ENCODE measurements at regions not wholly inside any gene's neighbourhood (a gene's known extent, or its start where the extent isn't known, plus 50 kb on each side); places are given as distances from the start of the nearest gene placed in this dataset.

GRCh38 chr11:92141159-92141558 lies 83.5 kb upstream of the FAT3 start:
- Histone ChIP-seq H3K9ac (ENCODE audit: low read depth, low read length) (no peak overlapping the region), H3K27ac (ENCODE audit: low read length) (no peak overlapping the region), H3K9me3 (ENCODE audit: insufficient read depth, low read depth, low read length) (no peaks in the 10 kb centered on the region), H3K36me3 (ENCODE audit: insufficient read depth, low read depth, low read length) (no peaks in the 10 kb centered on the region), H3K27me3 (ENCODE audit: insufficient read depth, low read length) (no peaks in the 10 kb centered on the region), H3K4me3 (ENCODE audit: low read length) (no peak overlapping the region), H3K4me1 (ENCODE audit: insufficient read depth, low read length) (no peaks in the 10 kb centered on the region)

GRCh38 chr11:92140021-92140420 lies 84.6 kb upstream of the FAT3 start:
- H3K4me3 ChIP-seq (ENCODE audit: low read length) = no peak overlapping the region
- no peaks in the 10 kb centered on the region for H3K36me3 ChIP-seq (ENCODE audit: insufficient read depth, low read depth, low read length)
- no peaks in the 10 kb centered on the region for H3K4me1 ChIP-seq (ENCODE audit: insufficient read depth, low read length)
- H3K9ac ChIP-seq (ENCODE audit: low read depth, low read length) = no peak overlapping the region
- H3K27me3 ChIP-seq (ENCODE audit: insufficient read depth, low read length) = no peaks in the 10 kb centered on the region
- H3K9me3 ChIP-seq (ENCODE audit: insufficient read depth, low read depth, low read length) = no peaks in the 10 kb centered on the region
- no peak overlapping the region for H3K27ac ChIP-seq (ENCODE audit: low read length)

GRCh38 chr11:92138296-92138695 lies 86.3 kb upstream of the FAT3 start:
- no peaks in the 10 kb centered on the region for H3K4me1 ChIP-seq (ENCODE audit: insufficient read depth, low read length)
- no peaks in the 10 kb centered on the region for H3K27me3 ChIP-seq (ENCODE audit: insufficient read depth, low read length)
- H3K9ac ChIP-seq (ENCODE audit: low read depth, low read length) = no peak overlapping the region
- no peaks in the 10 kb centered on the region for H3K36me3 ChIP-seq (ENCODE audit: insufficient read depth, low read depth, low read length)
- no peak overlapping the region for H3K4me3 ChIP-seq (ENCODE audit: low read length)
- no peaks in the 10 kb centered on the region for H3K9me3 ChIP-seq (ENCODE audit: insufficient read depth, low read depth, low read length)
- H3K27ac ChIP-seq (ENCODE audit: low read length) = no peak overlapping the region

GRCh38 chr11:92137747-92138146 lies 86.9 kb upstream of the FAT3 start:
- no peaks in the 10 kb centered on the region for H3K9me3 ChIP-seq (ENCODE audit: insufficient read depth, low read depth, low read length)
- H3K27me3 ChIP-seq (ENCODE audit: insufficient read depth, low read length) = no peaks in the 10 kb centered on the region
- H3K27ac ChIP-seq (ENCODE audit: low read length) = no peak overlapping the region
- H3K4me3 ChIP-seq (ENCODE audit: low read length) = no peak overlapping the region
- no peak overlapping the region for H3K9ac ChIP-seq (ENCODE audit: low read depth, low read length)
- no peaks in the 10 kb centered on the region for H3K4me1 ChIP-seq (ENCODE audit: insufficient read depth, low read length)
- H3K36me3 ChIP-seq (ENCODE audit: insufficient read depth, low read depth, low read length) = no peaks in the 10 kb centered on the region

- H3K9me3 ChIP-seq (ENCODE audit: insufficient read depth, low read depth, low read length) = no peaks in the 10 kb centered on the region
- no peaks in the 10 kb centered on the region for H3K4me1 ChIP-seq (ENCODE audit: insufficient read depth, low read length)
- H3K9ac ChIP-seq (ENCODE audit: low read depth, low read length) = no peak overlapping the region
- H3K4me3 ChIP-seq (ENCODE audit: low read length) = no peak overlapping the region
- H3K27ac ChIP-seq (ENCODE audit: low read length) = no peak overlapping the region
- no peaks in the 10 kb centered on the region for H3K36me3 ChIP-seq (ENCODE audit: insufficient read depth, low read depth, low read length)
- H3K27me3 ChIP-seq (ENCODE audit: insufficient read depth, low read length) = no peaks in the 10 kb centered on the region
Observed at GRCh38 chr11:92136797-92137196, 87.8 kb upstream of the FAT3 start.

GRCh38 chr11:92131289-92131865 lies 93.2 kb upstream of the FAT3 start:
- H3K9ac ChIP-seq (ENCODE audit: low read depth, low read length) = no peak overlapping the region
- no peak overlapping the region for H3K27ac ChIP-seq (ENCODE audit: low read length)
- no peak overlapping the region for H3K4me3 ChIP-seq (ENCODE audit: low read length)
- H3K27me3 ChIP-seq (ENCODE audit: insufficient read depth, low read length) = no peaks in the 10 kb centered on the region
- no peaks in the 10 kb centered on the region for H3K9me3 ChIP-seq (ENCODE audit: insufficient read depth, low read depth, low read length)
- H3K4me1 ChIP-seq (ENCODE audit: insufficient read depth, low read length) = no peaks in the 10 kb centered on the region
- no peaks in the 10 kb centered on the region for H3K36me3 ChIP-seq (ENCODE audit: insufficient read depth, low read depth, low read length)

GRCh38 chr11:92130421-92130831 lies 94.2 kb upstream of the FAT3 start:
- no peaks in the 10 kb centered on the region for H3K36me3 ChIP-seq (ENCODE audit: insufficient read depth, low read depth, low read length)
- no peak overlapping the region for H3K27ac ChIP-seq (ENCODE audit: low read length)
- H3K9me3 ChIP-seq (ENCODE audit: insufficient read depth, low read depth, low read length) = no peaks in the 10 kb centered on the region
- no peaks in the 10 kb centered on the region for H3K27me3 ChIP-seq (ENCODE audit: insufficient read depth, low read length)
- H3K4me3 ChIP-seq (ENCODE audit: low read length) = no peak overlapping the region
- H3K9ac ChIP-seq (ENCODE audit: low read depth, low read length) = no peak overlapping the region
- H3K4me1 ChIP-seq (ENCODE audit: insufficient read depth, low read length) = no peaks in the 10 kb centered on the region

- no peak overlapping the region for H3K9ac ChIP-seq (ENCODE audit: low read depth, low read length)
- H3K27me3 ChIP-seq (ENCODE audit: insufficient read depth, low read length) = no peaks in the 10 kb centered on the region
- no peaks in the 10 kb centered on the region for H3K36me3 ChIP-seq (ENCODE audit: insufficient read depth, low read depth, low read length)
- no peaks in the 10 kb centered on the region for H3K9me3 ChIP-seq (ENCODE audit: insufficient read depth, low read depth, low read length)
- H3K27ac ChIP-seq (ENCODE audit: low read length) = no peak overlapping the region
- H3K4me1 ChIP-seq (ENCODE audit: insufficient read depth, low read length) = no peaks in the 10 kb centered on the region
- no peak overlapping the region for H3K4me3 ChIP-seq (ENCODE audit: low read length)
Observed at GRCh38 chr11:92129811-92130210, 94.8 kb upstream of the FAT3 start.

- no peak overlapping the region for H3K9ac ChIP-seq (ENCODE audit: low read depth, low read length)
- H3K36me3 ChIP-seq (ENCODE audit: insufficient read depth, low read depth, low read length) = no peaks in the 10 kb centered on the region
- H3K27me3 ChIP-seq (ENCODE audit: insufficient read depth, low read length) = no peaks in the 10 kb centered on the region
- H3K9me3 ChIP-seq (ENCODE audit: insufficient read depth, low read depth, low read length) = no peaks in the 10 kb centered on the region
- H3K27ac ChIP-seq (ENCODE audit: low read length) = no peak overlapping the region
- no peaks in the 10 kb centered on the region for H3K4me1 ChIP-seq (ENCODE audit: insufficient read depth, low read length)
- H3K4me3 ChIP-seq (ENCODE audit: low read length) = no peak overlapping the region
Observed at GRCh38 chr11:92128026-92128425, 96.6 kb upstream of the FAT3 start.

- Histone ChIP-seq H3K4me3 (ENCODE audit: low read length) (no peak overlapping the region), H3K9me3 (ENCODE audit: insufficient read depth, low read depth, low read length) (no peaks in the 10 kb centered on the region), H3K4me1 (ENCODE audit: insufficient read depth, low read length) (peaks cover 3% of the 10 kb centered on the region; the same call in 1 of the 2 replicates), H3K36me3 (ENCODE audit: insufficient read depth, low read depth, low read length) (no peaks in the 10 kb centered on the region), H3K27ac (ENCODE audit: low read length) (no peak overlapping the region), H3K27me3 (ENCODE audit: insufficient read depth, low read length) (no peaks in the 10 kb centered on the region), H3K9ac (ENCODE audit: low read depth, low read length) (no peak overlapping the region)
Observed at GRCh38 chr11:92125321-92125720, 99.3 kb upstream of the FAT3 start.

- Histone ChIP-seq H3K9ac (ENCODE audit: low read depth, low read length) (no peak overlapping the region), H3K4me1 (ENCODE audit: insufficient read depth, low read length) (peaks cover 3% of the 10 kb centered on the region; the same call in 1 of the 2 replicates), H3K4me3 (ENCODE audit: low read length) (no peak overlapping the region), H3K27me3 (ENCODE audit: insufficient read depth, low read length) (no peaks in the 10 kb centered on the region), H3K27ac (ENCODE audit: low read length) (no peak overlapping the region), H3K9me3 (ENCODE audit: insufficient read depth, low read depth, low read length) (no peaks in the 10 kb centered on the region), H3K36me3 (ENCODE audit: insufficient read depth, low read depth, low read length) (no peaks in the 10 kb centered on the region)
Observed at GRCh38 chr11:92123540-92123939, 101.1 kb upstream of the FAT3 start.

- Histone ChIP-seq H3K9ac (ENCODE audit: low read depth, low read length) (no peak overlapping the region), H3K4me3 (ENCODE audit: low read length) (no peak overlapping the region), H3K9me3 (ENCODE audit: insufficient read depth, low read depth, low read length) (no peaks in the 10 kb centered on the region), H3K27ac (ENCODE audit: low read length) (no peak overlapping the region), H3K36me3 (ENCODE audit: insufficient read depth, low read depth, low read length) (no peaks in the 10 kb centered on the region), H3K4me1 (ENCODE audit: insufficient read depth, low read length) (peaks cover 3% of the 10 kb centered on the region; the same call in 1 of the 2 replicates), H3K27me3 (ENCODE audit: insufficient read depth, low read length) (no peaks in the 10 kb centered on the region)
Observed at GRCh38 chr11:92122561-92122960, 102.1 kb upstream of the FAT3 start.

Data from iPS-20b (cell line).